ENCODE measurements at regions not wholly inside any gene's neighbourhood (a gene's known extent, or its start where the extent isn't known, plus 50 kb on each side); places are given as distances from the start of the nearest gene placed in this dataset.

GRCh38 chr16:79954921-79955705 is 354.6 kb upstream of the MAF start:
- intact Hi-C loops (cut with DNase I) = no loop called here
- no peak overlapping the region for H3K27ac ChIP-seq
- no peak for DNase-seq

GRCh38 chr16:79950932-79951719 is 350.6 kb upstream of the MAF start:
- H3K27me3 ChIP-seq = no peaks in the 10 kb centered on the region
- TF ChIP-seq CTCF (IDR thresholded peaks at IDR 0.05) = no peak
- DNase-seq (no peak), ATAC-seq (peak; percentile 68)
- H3K4me3 ChIP-seq = no peak overlapping the region
- H3K4me1 ChIP-seq = no peaks in the 10 kb centered on the region
- intact Hi-C loops (cut with DNase I) = no loop called here
- H3K36me3 ChIP-seq = no peaks in the 10 kb centered on the region
- no peaks in the 10 kb centered on the region for H3K9me3 ChIP-seq
- no peak overlapping the region for H3K27ac ChIP-seq

More at GRCh38 chr16:79954921-79955705, 354.6 kb upstream of the MAF start:
- H3K27me3 ChIP-seq = no peaks in the 10 kb centered on the region
- ATAC-seq = no peak
- TF ChIP-seq CTCF (IDR thresholded peaks at IDR 0.05) = no peak
- H3K4me3 ChIP-seq = no peak overlapping the region
- H3K4me1 ChIP-seq = no peaks in the 10 kb centered on the region
- no peaks in the 10 kb centered on the region for H3K9me3 ChIP-seq
- no peaks in the 10 kb centered on the region for H3K36me3 ChIP-seq

- DNase-seq = no peak
Measured at GRCh38 chr16:79949417-79949816, 348.9 kb upstream of the MAF start.

GRCh38 chr16:79947771-79948170 is 347.2 kb upstream of the MAF start:
- Histone ChIP-seq H3K9me3 (no peaks in the 10 kb centered on the region), H3K27me3 (no peaks in the 10 kb centered on the region), H3K4me3 (no peak overlapping the region), H3K36me3 (no peaks in the 10 kb centered on the region), H3K4me1 (no peaks in the 10 kb centered on the region), H3K27ac (no peak overlapping the region)
- intact Hi-C loops (cut with DNase I) = no loop called here
- no peak for TF ChIP-seq CTCF (IDR thresholded peaks at IDR 0.05)
- DNase-seq = no peak
- no peak for ATAC-seq

More at GRCh38 chr16:79949417-79949816, 348.9 kb upstream of the MAF start:
- ATAC-seq = no peak
- Histone ChIP-seq H3K27me3 (no peaks in the 10 kb centered on the region), H3K4me3 (no peak overlapping the region), H3K9me3 (no peaks in the 10 kb centered on the region), H3K4me1 (no peaks in the 10 kb centered on the region), H3K27ac (no peak overlapping the region), H3K36me3 (no peaks in the 10 kb centered on the region)
- no peak for TF ChIP-seq CTCF (IDR thresholded peaks at IDR 0.05)
- intact Hi-C loops (cut with DNase I) = no loop called here

GRCh38 chr16:79946252-79946651 is 345.7 kb upstream of the MAF start:
- intact Hi-C loops (cut with DNase I) = no loop called here
- TF ChIP-seq CTCF (IDR thresholded peaks at IDR 0.05) = no peak
- DNase-seq (no peak), ATAC-seq (no peak)
- no peaks in the 10 kb centered on the region for H3K27me3 ChIP-seq
- H3K27ac ChIP-seq = no peak overlapping the region
- H3K4me1 ChIP-seq = no peaks in the 10 kb centered on the region
- H3K9me3 ChIP-seq = no peaks in the 10 kb centered on the region
- H3K4me3 ChIP-seq = no peak overlapping the region
- no peaks in the 10 kb centered on the region for H3K36me3 ChIP-seq

Measured in left lung (tissue), 4 donors.